Adrenal gland (tissue), 5 donors: ENCODE measurements at regions not wholly inside any gene's neighbourhood (a gene's known extent, or its start where the extent isn't known, plus 50 kb on each side); places are given as distances from the start of the nearest gene placed in this dataset.

ENCODE experiments used
- CTCF ChIP-seq, 6 experiments: fragments of 450-650 bp in 4 of 6; fragments of 200-600 bp in 2 of 6; sonication (generic) in 1 of 6; IDR thresholded peaks; 1 replicate in 5 of 6; 2 replicates in 1 of 6; pipeline versions ENCODE4 v1.5.1 to v1.8.0; 2016 to 2021; ENCODE audit warnings: antibody characterized with exemption in 6 of 6, mild to moderate bottlenecking in 2 of 6, moderate library complexity in 1 of 6
- POLR2A ChIP-seq, 2 donors: fragments of 450-650 bp; IDR thresholded peaks; one replicate each; pipeline ENCODE4 v1.6.1; 2017; ENCODE audit warnings: antibody characterized with exemption in 2 of 2, mild to moderate bottlenecking in 2 of 2, moderate library complexity in 1 of 2
- donor health status: DM: no; HTN: no; CAD: no.

- TF ChIP-seq CTCF (IDR thresholded peaks at IDR 0.05), result no peak
- no peak for TF ChIP-seq POLR2A (IDR thresholded peaks at IDR 0.05)
Observed at GRCh38 chr5:99156688-99157087, 227.9 kb upstream of the CHD1 start.
